ENCODE measurements at regions not wholly inside any gene's neighbourhood (a gene's known extent, or its start where the extent isn't known, plus 50 kb on each side); places are given as distances from the start of the nearest gene placed in this dataset.

GRCh38 chr5:125338440-125339174, 592.2 kb upstream of the ZNF608 start:
- Histone ChIP-seq H3K27ac (ENCODE audit: extremely low read length, insufficient read depth, low read length) (no peak overlapping the region), H3K4me2 (ENCODE audit: low read depth, low read length) (no peak overlapping the region), H3K4me3 (replicated peaks in 1 of 3; ENCODE audit: insufficient read depth in 1 of 3, low read depth in 2 of 3, low read length in 3 of 3) (no peak overlapping the region), H3K9me3 (ENCODE audit: low read length) (no peaks in the 10 kb centered on the region; the same call in 1 of the 2 replicates), H3K79me2 (ENCODE audit: insufficient read depth, low read length) (no peaks in the 10 kb centered on the region), H3K27me3 (ENCODE audit: control insufficient read depth in 1 of 2, insufficient read depth in 2 of 2, low read length in 2 of 2) (no peaks in the 10 kb centered on the region), H3K9ac (ENCODE audit: insufficient read depth, low read depth, low read length) (no peak overlapping the region), H4K20me1 (ENCODE audit: insufficient read depth, low read length) (no peaks in the 10 kb centered on the region), H3K4me1 (ENCODE audit: insufficient read depth, low read length) (no peaks in the 10 kb centered on the region), H3K36me3 (replicated peaks in 1 of 2; ENCODE audit: control insufficient read depth in 1 of 2, insufficient read depth in 2 of 2, low read length in 2 of 2) (no peaks in the 10 kb centered on the region), H2AFZ (ENCODE audit: low read length) (no peak overlapping the region)
- in situ Hi-C loops (cut with HindIII; ENCODE audit: extremely low pct_ligation_motif_present, low pct_unique_long_range_greater_than_20kb), result no loop called here
- no TSS peak for BruUV-seq (replicated peaks)
- DNase-seq (ENCODE audit: low spot score) (no peak), ATAC-seq (no peak), FAIRE-seq (no peak)
- WGBS (ENCODE audit: low lambda C conversion rate), result 2% methylated on average over 2 of the region's 2 CpGs
- intact Hi-C loops (cut with micrococcal nuclease; ENCODE audit: unreplicated experiment), result no loop called here
- POLR2A ChIA-PET, result no interaction called here
- CTCF ChIA-PET (ENCODE audit: low intra/inter-chr PET ratio, low total read pairs), result no interaction called here
- no peak for TF ChIP-seq ZNF513 (CRISPR knock-in tag; conservative IDR thresholded peaks at IDR 0.05)
- no peak for TF ChIP-seq KLF12 (CRISPR knock-in tag; IDR thresholded peaks at IDR 0.05; ENCODE audit: borderline replicate concordance)
- TF ChIP-seq NFE2L1 (CRISPR knock-in tag; IDR thresholded peaks at IDR 0.05; ENCODE audit: borderline replicate concordance), result no peak
- TF ChIP-seq ATAD3A (CRISPR knock-in tag; IDR thresholded peaks at IDR 0.05), result no peak
- TF ChIP-seq SNAPC5 (CRISPR knock-in tag; IDR thresholded peaks at IDR 0.05; ENCODE audit: borderline replicate concordance), result no peak
- no peak for TF ChIP-seq ZNF142 (CRISPR knock-in tag; IDR thresholded peaks at IDR 0.05)
- TF ChIP-seq BCLAF1 (IDR thresholded peaks at IDR 0.05), result no peak
- TF ChIP-seq FOXO1 (CRISPR knock-in tag; IDR thresholded peaks at IDR 0.05), result no peak
- TF ChIP-seq NONO (IDR thresholded peaks at IDR 0.05), result no peak
- no peak for TF ChIP-seq NONO (CRISPR knock-in tag; conservative IDR thresholded peaks at IDR 0.05)
- no peak for TF ChIP-seq JARID2 (CRISPR knock-in tag; IDR thresholded peaks at IDR 0.05; ENCODE audit: insufficient replicate concordance)
- TF ChIP-seq MEF2D (CRISPR knock-in tag; IDR thresholded peaks at IDR 0.05), result no peak
- no peak for TF ChIP-seq ARNT2 (CRISPR knock-in tag; IDR thresholded peaks at IDR 0.05; ENCODE audit: low read depth)
- no peak for TF ChIP-seq ZNF557 (CRISPR knock-in tag; IDR thresholded peaks at IDR 0.05)
- TF ChIP-seq STAT5B (CRISPR knock-in tag; IDR thresholded peaks at IDR 0.05), result no peak

Data from HepG2 (cell line).